ENCODE measurements at regions not wholly inside any gene's neighbourhood (a gene's known extent, or its start where the extent isn't known, plus 50 kb on each side); places are given as distances from the start of the nearest gene placed in this dataset.

GRCh38 chr1:214174508-214175199 lies 106.3 kb upstream of the SMYD2 start:
- TF ChIP-seq CTCF (conservative IDR thresholded peaks at IDR 0.05; ENCODE audit: low read depth in 2 of 2) (no peak), EZH2 (IDR thresholded peaks at IDR 0.05; ENCODE audit: low read depth, unreplicated experiment) (no peak), EZH2phosphoT487 (IDR thresholded peaks at IDR 0.05; ENCODE audit: unreplicated experiment) (no peak), ZNF114 (CRISPR knock-in tag; IDR thresholded peaks at IDR 0.05) (no peak), POLR2AphosphoS5 (IDR thresholded peaks at IDR 0.05; ENCODE audit: low read depth) (no peak), STAT1 (IDR thresholded peaks at IDR 0.05; ENCODE audit: unreplicated experiment) (no peak), ETS1 (IDR thresholded peaks at IDR 0.05) (no peak), JUNB (IDR thresholded peaks at IDR 0.05; ENCODE audit: unreplicated experiment) (no peak), NANOG (IDR thresholded peaks at IDR 0.05; ENCODE audit: borderline replicate concordance) (no peak), CREB1 (CRISPR knock-in tag; IDR thresholded peaks at IDR 0.05; ENCODE audit: low read depth) (no peak), ZNF331 (CRISPR knock-in tag; IDR thresholded peaks at IDR 0.05; ENCODE audit: low read depth) (no peak)
- TF ChIP-seq, protein P1, sequence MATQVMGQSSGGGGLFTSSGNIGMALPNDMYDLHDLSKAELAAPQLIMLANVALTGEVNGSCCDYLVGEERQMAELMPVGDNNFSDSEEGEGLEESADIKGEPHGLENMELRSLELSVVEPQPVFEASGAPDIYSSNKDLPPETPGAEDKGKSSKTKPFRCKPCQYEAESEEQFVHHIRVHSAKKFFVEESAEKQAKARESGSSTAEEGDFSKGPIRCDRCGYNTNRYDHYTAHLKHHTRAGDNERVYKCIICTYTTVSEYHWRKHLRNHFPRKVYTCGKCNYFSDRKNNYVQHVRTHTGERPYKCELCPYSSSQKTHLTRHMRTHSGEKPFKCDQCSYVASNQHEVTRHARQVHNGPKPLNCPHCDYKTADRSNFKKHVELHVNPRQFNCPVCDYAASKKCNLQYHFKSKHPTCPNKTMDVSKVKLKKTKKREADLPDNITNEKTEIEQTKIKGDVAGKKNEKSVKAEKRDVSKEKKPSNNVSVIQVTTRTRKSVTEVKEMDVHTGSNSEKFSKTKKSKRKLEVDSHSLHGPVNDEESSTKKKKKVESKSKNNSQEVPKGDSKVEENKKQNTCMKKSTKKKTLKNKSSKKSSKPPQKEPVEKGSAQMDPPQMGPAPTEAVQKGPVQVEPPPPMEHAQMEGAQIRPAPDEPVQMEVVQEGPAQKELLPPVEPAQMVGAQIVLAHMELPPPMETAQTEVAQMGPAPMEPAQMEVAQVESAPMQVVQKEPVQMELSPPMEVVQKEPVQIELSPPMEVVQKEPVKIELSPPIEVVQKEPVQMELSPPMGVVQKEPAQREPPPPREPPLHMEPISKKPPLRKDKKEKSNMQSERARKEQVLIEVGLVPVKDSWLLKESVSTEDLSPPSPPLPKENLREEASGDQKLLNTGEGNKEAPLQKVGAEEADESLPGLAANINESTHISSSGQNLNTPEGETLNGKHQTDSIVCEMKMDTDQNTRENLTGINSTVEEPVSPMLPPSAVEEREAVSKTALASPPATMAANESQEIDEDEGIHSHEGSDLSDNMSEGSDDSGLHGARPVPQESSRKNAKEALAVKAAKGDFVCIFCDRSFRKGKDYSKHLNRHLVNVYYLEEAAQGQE (IDR thresholded peaks at IDR 0.05; ENCODE audit: unreplicated experiment), result no peak
- TF ChIP-seq, protein P2, sequence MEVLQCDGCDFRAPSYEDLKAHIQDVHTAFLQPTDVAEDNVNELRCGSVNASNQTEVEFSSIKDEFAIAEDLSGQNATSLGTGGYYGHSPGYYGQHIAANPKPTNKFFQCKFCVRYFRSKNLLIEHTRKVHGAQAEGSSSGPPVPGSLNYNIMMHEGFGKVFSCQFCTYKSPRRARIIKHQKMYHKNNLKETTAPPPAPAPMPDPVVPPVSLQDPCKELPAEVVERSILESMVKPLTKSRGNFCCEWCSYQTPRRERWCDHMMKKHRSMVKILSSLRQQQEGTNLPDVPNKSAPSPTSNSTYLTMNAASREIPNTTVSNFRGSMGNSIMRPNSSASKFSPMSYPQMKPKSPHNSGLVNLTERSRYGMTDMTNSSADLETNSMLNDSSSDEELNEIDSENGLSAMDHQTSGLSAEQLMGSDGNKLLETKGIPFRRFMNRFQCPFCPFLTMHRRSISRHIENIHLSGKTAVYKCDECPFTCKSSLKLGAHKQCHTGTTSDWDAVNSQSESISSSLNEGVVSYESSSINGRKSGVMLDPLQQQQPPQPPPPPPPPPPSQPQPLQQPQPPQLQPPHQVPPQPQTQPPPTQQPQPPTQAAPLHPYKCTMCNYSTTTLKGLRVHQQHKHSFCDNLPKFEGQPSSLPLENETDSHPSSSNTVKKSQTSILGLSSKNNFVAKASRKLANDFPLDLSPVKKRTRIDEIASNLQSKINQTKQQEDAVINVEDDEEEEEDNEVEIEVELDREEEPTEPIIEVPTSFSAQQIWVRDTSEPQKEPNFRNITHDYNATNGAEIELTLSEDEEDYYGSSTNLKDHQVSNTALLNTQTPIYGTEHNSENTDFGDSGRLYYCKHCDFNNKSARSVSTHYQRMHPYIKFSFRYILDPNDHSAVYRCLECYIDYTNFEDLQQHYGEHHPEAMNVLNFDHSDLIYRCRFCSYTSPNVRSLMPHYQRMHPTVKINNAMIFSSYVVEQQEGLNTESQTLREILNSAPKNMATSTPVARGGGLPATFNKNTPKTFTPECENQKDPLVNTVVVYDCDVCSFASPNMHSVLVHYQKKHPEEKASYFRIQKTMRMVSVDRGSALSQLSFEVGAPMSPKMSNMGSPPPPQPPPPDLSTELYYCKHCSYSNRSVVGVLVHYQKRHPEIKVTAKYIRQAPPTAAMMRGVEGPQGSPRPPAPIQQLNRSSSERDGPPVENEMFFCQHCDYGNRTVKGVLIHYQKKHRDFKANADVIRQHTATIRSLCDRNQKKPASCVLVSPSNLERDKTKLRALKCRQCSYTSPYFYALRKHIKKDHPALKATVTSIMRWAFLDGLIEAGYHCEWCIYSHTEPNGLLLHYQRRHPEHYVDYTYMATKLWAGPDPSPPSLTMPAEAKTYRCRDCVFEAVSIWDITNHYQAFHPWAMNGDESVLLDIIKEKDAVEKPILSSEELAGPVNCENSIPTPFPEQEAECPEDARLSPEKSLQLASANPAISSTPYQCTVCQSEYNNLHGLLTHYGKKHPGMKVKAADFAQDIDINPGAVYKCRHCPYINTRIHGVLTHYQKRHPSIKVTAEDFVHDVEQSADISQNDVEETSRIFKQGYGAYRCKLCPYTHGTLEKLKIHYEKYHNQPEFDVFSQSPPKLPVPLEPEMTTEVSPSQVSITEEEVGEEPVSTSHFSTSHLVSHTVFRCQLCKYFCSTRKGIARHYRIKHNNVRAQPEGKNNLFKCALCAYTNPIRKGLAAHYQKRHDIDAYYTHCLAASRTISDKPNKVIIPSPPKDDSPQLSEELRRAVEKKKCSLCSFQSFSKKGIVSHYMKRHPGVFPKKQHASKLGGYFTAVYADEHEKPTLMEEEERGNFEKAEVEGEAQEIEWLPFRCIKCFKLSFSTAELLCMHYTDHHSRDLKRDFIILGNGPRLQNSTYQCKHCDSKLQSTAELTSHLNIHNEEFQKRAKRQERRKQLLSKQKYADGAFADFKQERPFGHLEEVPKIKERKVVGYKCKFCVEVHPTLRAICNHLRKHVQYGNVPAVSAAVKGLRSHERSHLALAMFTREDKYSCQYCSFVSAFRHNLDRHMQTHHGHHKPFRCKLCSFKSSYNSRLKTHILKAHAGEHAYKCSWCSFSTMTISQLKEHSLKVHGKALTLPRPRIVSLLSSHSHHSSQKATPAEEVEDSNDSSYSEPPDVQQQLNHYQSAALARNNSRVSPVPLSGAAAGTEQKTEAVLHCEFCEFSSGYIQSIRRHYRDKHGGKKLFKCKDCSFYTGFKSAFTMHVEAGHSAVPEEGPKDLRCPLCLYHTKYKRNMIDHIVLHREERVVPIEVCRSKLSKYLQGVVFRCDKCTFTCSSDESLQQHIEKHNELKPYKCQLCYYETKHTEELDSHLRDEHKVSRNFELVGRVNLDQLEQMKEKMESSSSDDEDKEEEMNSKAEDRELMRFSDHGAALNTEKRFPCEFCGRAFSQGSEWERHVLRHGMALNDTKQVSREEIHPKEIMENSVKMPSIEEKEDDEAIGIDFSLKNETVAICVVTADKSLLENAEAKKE (CRISPR knock-in tag; IDR thresholded peaks at IDR 0.05), result no peak

Data from GM23338 (cell line).